ENCODE measurements at regions not wholly inside any gene's neighbourhood (a gene's known extent, or its start where the extent isn't known, plus 50 kb on each side); places are given as distances from the start of the nearest gene placed in this dataset.

DNA sequence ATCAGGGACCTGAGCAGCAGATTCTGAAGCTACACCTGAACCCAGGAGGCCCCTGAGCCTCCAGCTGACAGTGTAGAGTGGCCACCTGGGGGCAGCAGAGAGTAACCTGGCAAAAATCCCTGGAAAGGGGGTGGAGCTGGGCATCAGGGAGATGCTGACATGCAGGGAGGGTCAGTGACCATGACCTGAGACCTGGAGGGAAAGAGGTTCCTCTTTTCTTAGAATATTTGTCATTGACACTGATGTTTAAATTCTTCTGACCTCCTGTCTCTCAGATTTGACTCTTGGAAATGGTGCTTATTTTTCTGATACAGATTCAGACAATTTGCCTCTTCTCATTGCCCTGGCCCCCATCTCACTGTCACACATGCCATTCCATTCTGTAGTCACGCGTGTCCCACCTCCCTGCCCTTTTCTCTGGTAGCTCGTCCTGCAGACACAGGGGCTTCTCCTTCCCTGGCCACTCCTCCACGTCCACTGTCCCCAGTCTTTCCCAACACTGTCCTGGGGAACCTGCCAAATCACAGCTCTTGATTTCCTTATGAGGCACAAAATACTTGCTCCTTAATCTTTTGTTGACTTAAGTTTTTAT is 117.2 kb upstream of the IGLL5 start (continued):
- TF ChIP-seq BCL6 (CRISPR knock-in tag; IDR thresholded peaks at IDR 0.05): 0 out of 2 replicates have a peak, but pooled peaks have one; percentile 18

DNA sequence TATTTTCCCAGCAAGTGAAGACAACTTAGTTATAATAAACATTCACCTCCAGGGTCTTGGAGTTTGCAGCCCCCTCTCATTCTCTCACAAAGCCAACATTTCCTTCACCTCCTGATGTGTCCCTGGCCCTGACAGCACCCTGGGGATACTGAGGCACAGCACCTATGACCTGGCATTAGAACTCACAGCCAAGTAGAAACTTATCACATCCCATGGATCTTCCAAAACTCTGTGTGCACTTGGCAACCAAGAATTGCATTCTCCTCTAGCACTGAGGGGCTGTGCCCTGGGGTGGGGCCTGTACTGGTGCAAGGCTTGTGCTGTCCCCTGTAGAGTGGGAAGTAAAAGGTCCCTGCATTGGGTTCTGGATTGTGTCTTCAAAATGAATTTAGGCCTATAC is 116.7 kb upstream of the IGLL5 start:
- intact Hi-C loops (cut with micrococcal nuclease; ENCODE audit: unreplicated experiment): no loop called here
- no peak for ATAC-seq
- no TSS peak for BruUV-seq (replicated peaks)

More for the DNA sequence above, 116.7 kb upstream of the IGLL5 start:
- H3K4me3 ChIP-seq (replicated peaks in 1 of 3; ENCODE audit: insufficient read depth in 1 of 3, low read depth in 2 of 3, low read length in 3 of 3): no peak overlapping the region
- in situ Hi-C loops (cut with HindIII; ENCODE audit: extremely low pct_ligation_motif_present, low pct_unique_long_range_greater_than_20kb): no loop called here
- no peaks in the 10 kb centered on the region for H3K9me3 ChIP-seq (ENCODE audit: low read length)
- no peak overlapping the region for H3K27ac ChIP-seq (ENCODE audit: extremely low read length, insufficient read depth, low read length)
- H3K27me3 ChIP-seq (ENCODE audit: control insufficient read depth in 1 of 2, insufficient read depth in 2 of 2, low read length in 2 of 2): peaks cover 1 to 11% of the 10 kb centered on the region in 2 experiments; a peak in 3 of 5 replicates
- no peaks in the 10 kb centered on the region for H3K36me3 ChIP-seq (replicated peaks in 1 of 2; ENCODE audit: control insufficient read depth in 1 of 2, insufficient read depth in 2 of 2, low read length in 2 of 2)
- no peak overlapping the region for H3K4me2 ChIP-seq (ENCODE audit: low read depth, low read length)
- ChIA-PET POLR2A (no interaction called here), CTCF (ENCODE audit: low intra/inter-chr PET ratio, low total read pairs) (interaction anchor here (1.3 kb wide), 1 partner anchor 113 kb away, joined by 3 read pairs; no protein-coding TSS in a partner anchor)
- no peaks in the 10 kb centered on the region for H3K4me1 ChIP-seq (ENCODE audit: insufficient read depth, low read length)
- H3K79me2 ChIP-seq (ENCODE audit: insufficient read depth, low read length): no peaks in the 10 kb centered on the region
- FAIRE-seq: no peak
- DNase-seq (ENCODE audit: low spot score): no peak
- no peak overlapping the region for H2AFZ ChIP-seq (ENCODE audit: low read length)
- no peak overlapping the region for H3K9ac ChIP-seq (ENCODE audit: insufficient read depth, low read depth, low read length)
- TF ChIP-seq SMC3 (IDR thresholded peaks at IDR 0.05; ENCODE audit: low read length): no peak
- no peak for TF ChIP-seq KLF12 (CRISPR knock-in tag; IDR thresholded peaks at IDR 0.05; ENCODE audit: borderline replicate concordance)
- TF ChIP-seq PHF20 (CRISPR knock-in tag; IDR thresholded peaks at IDR 0.05): no peak
- TF ChIP-seq, protein P1, sequence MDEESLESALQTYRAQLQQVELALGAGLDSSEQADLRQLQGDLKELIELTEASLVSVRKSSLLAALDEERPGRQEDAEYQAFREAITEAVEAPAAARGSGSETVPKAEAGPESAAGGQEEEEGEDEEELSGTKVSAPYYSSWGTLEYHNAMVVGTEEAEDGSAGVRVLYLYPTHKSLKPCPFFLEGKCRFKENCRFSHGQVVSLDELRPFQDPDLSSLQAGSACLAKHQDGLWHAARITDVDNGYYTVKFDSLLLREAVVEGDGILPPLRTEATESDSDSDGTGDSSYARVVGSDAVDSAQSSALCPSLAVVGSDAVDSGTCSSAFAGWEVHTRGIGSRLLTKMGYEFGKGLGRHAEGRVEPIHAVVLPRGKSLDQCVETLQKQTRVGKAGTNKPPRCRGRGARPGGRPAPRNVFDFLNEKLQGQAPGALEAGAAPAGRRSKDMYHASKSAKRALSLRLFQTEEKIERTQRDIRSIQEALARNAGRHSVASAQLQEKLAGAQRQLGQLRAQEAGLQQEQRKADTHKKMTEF (CRISPR knock-in tag; IDR thresholded peaks at IDR 0.05): no peak
- TF ChIP-seq ZSCAN21 (CRISPR knock-in tag; IDR thresholded peaks at IDR 0.05; ENCODE audit: borderline replicate concordance): no peak
- TF ChIP-seq ZFY (CRISPR knock-in tag; IDR thresholded peaks at IDR 0.05): no peak
- TF ChIP-seq, protein P2, sequence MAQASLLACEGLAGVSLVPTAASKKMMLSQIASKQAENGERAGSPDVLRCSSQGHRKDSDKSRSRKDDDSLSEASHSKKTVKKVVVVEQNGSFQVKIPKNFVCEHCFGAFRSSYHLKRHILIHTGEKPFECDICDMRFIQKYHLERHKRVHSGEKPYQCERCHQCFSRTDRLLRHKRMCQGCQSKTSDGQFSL (CRISPR knock-in tag; IDR thresholded peaks at IDR 0.05): no peak
- no peak for TF ChIP-seq MBNL3 (CRISPR knock-in tag; conservative IDR thresholded peaks at IDR 0.05)
- TF ChIP-seq ZNF749 (CRISPR knock-in tag; IDR thresholded peaks at IDR 0.05; ENCODE audit: borderline replicate concordance): no peak
- TF ChIP-seq, protein P3, sequence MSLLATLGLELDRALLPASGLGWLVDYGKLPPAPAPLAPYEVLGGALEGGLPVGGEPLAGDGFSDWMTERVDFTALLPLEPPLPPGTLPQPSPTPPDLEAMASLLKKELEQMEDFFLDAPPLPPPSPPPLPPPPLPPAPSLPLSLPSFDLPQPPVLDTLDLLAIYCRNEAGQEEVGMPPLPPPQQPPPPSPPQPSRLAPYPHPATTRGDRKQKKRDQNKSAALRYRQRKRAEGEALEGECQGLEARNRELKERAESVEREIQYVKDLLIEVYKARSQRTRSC (CRISPR knock-in tag; IDR thresholded peaks at IDR 0.05; ENCODE audit: low read depth): no peak
- no peak for TF ChIP-seq KAT8 (CRISPR knock-in tag; IDR thresholded peaks at IDR 0.05)
- no peak for TF ChIP-seq DNMT3B (CRISPR knock-in tag; conservative IDR thresholded peaks at IDR 0.05)
- H4K20me1 ChIP-seq (ENCODE audit: insufficient read depth, low read length): no peaks in the 10 kb centered on the region

All from HepG2 (cell line).